H1 (cell line): ENCODE measurements at regions not wholly inside any gene's neighbourhood (a gene's known extent, or its start where the extent isn't known, plus 50 kb on each side); places are given as distances from the start of the nearest gene placed in this dataset.

Experiments used
- CTCF ChIA-PET: fragments of 300-600 bp; sonication (Branson Sonifier 250); formaldehyde crosslinking; loops from one replicate; lab custom pipeline; 2021; ENCODE audit not compliant: partially characterized antibody; lab: Charles Lee
- POLR2A ChIA-PET: fragments of 300-600 bp; sonication (Branson Sonifier 250); formaldehyde crosslinking; loops from one replicate; lab custom pipeline; 2021; ENCODE audit warnings: inconsistent platforms; ENCODE audit not compliant: partially characterized antibody; lab: Charles Lee
- DNase-seq, 2 experiments: peaks; one replicate each; pipeline versions ENCODE4 v3.0.0 to v3.0.0-alpha.2; 2010 to 2022; ENCODE audit warnings: low spot score in 2 of 2, low read depth in 1 of 2, mixed read lengths in 1 of 2
- FAIRE-seq: peaks from 2 replicates; lab custom pipeline; 2011; peaks lifted over from hg19 to GRCh38; lab: Jason Lieb, UNC
- H2AFZ ChIP-seq: 2 replicates; pipeline ENCODE4 v1.8.1; 2012; ENCODE audit warnings: low read length, inconsistent platforms
- H2AK5ac ChIP-seq: 2 replicates; pipeline ENCODE4 v1.6.1; 2013; ENCODE audit warnings: low read depth, low read length
- H2BK120ac ChIP-seq: replicated peaks from 2 replicates; pipeline ENCODE3; 2013; ENCODE audit warnings: low read depth, low read length, inconsistent platforms
- H2BK12ac ChIP-seq: 2 replicates; pipeline ENCODE4 v1.6.1; 2013; ENCODE audit warnings: low read depth, low read length
- H2BK15ac ChIP-seq: 2 replicates; pipeline ENCODE4 v1.6.1; 2013; ENCODE audit warnings: low read length
- H2BK20ac ChIP-seq: 2 replicates; pipeline ENCODE4 v1.6.1; 2013; ENCODE audit warnings: low read length
- H2BK5ac ChIP-seq: 2 replicates; pipeline ENCODE4 v1.6.1; 2013; ENCODE audit warnings: low read depth, low read length
- H3K14ac ChIP-seq: 2 replicates; pipeline ENCODE4 v1.6.1; 2013; ENCODE audit warnings: inconsistent platforms; ENCODE audit not compliant: insufficient read length
- H3K18ac ChIP-seq: 2 replicates; pipeline ENCODE4 v1.6.1; 2013; ENCODE audit warnings: low read length; ENCODE audit errors: extremely low read depth
- H3K23ac ChIP-seq: 2 replicates; pipeline ENCODE4 v1.6.1; 2013; ENCODE audit warnings: inconsistent platforms; ENCODE audit not compliant: insufficient read length
- H3K23me2 ChIP-seq: 2 replicates; pipeline ENCODE4 v1.6.1; 2013; ENCODE audit warnings: low read depth, low read length
- H3K27ac ChIP-seq: 2 replicates; pipeline ENCODE4 v1.6.1; 2011; ENCODE audit warnings: low read depth, low read length, inconsistent platforms
- H3K27me3 ChIP-seq, 4 experiments: replicated peaks in 1 of 4; 1 replicate in 1 of 4; 2 replicates in 3 of 4; pipeline versions ENCODE4 v1.6.1 to v1.8.1; 2011 to 2013; ENCODE audit warnings: low read length in 3 of 4, mild to moderate bottlenecking in 3 of 4, inconsistent platforms in 2 of 4, mixed read lengths in 2 of 4, moderate library complexity in 1 of 4; ENCODE audit not compliant: control insufficient read depth in 3 of 4, insufficient read depth in 3 of 4; ENCODE audit errors: extremely low read depth in 1 of 4
- H3K36me3 ChIP-seq, 4 experiments: 2 replicates each; pipeline versions ENCODE4 v1.6.1 to v1.8.1; 2011 to 2013; ENCODE audit warnings: mild to moderate bottlenecking in 4 of 4, low read length in 3 of 4, moderate library complexity in 2 of 4, control low read depth in 1 of 4, inconsistent platforms in 1 of 4; ENCODE audit not compliant: insufficient read depth in 4 of 4, control insufficient read depth in 2 of 4
- H3K4ac ChIP-seq: replicated peaks from 2 replicates; pipeline ENCODE3; 2013; ENCODE audit warnings: low read length, low read depth, mixed read lengths, inconsistent platforms; ENCODE audit not compliant: insufficient read length
- H3K4me1 ChIP-seq, 4 experiments: replicated peaks in 1 of 4; 1 replicate in 1 of 4; 2 replicates in 3 of 4; pipeline versions ENCODE4 v1.6.1 to v1.8.1; 2011 to 2013; ENCODE audit warnings: low read length in 3 of 4, inconsistent platforms in 2 of 4, mixed read lengths in 1 of 4; ENCODE audit not compliant: insufficient read depth in 4 of 4, control insufficient read depth in 3 of 4
- H3K4me2 ChIP-seq, 2 experiments: 2 replicates each; pipeline versions ENCODE4 v1.6.1 to v1.8.1; 2011 to 2013; ENCODE audit warnings: low read depth in 2 of 2, low read length in 2 of 2, control low read depth in 1 of 2, inconsistent platforms in 1 of 2, mild to moderate bottlenecking in 1 of 2; ENCODE audit not compliant: insufficient read depth in 1 of 2
- H3K4me3 ChIP-seq, 4 experiments: fragments of 200-600, 300-600 bp in 1 of 4; sonication (generic), shearing (Covaris generic), sonication (Bioruptor Twin) in 1 of 4; 2 replicates each; pipeline versions ENCODE4 v1.5.1 to v1.8.1; 2011 to 2016; ENCODE audit warnings: low read length in 4 of 4, low read depth in 3 of 4, control low read depth in 2 of 4, inconsistent platforms in 2 of 4, mild to moderate bottlenecking in 2 of 4, mixed read lengths in 1 of 4, moderate library complexity in 1 of 4; ENCODE audit not compliant: insufficient read depth in 2 of 4; ENCODE audit errors: extremely low read depth in 1 of 4
- H3K56ac ChIP-seq: replicated peaks from 2 replicates; pipeline ENCODE3; 2013; ENCODE audit warnings: low read depth, mild to moderate bottlenecking, mixed read lengths, low read length, inconsistent platforms; ENCODE audit not compliant: insufficient read length
- H3K79me1 ChIP-seq: 2 replicates; pipeline ENCODE4 v1.6.1; 2013; ENCODE audit warnings: low read depth, low read length, control low read depth
- H3K79me2 ChIP-seq, 2 experiments: 2 replicates each; pipeline versions ENCODE4 v1.6.1 to v1.8.1; 2012 to 2013; ENCODE audit warnings: low read length in 2 of 2, mild to moderate bottlenecking in 2 of 2, inconsistent platforms in 1 of 2; ENCODE audit not compliant: insufficient read depth in 2 of 2, control insufficient read depth in 1 of 2
- H3K9ac ChIP-seq, 4 experiments: replicated peaks in 1 of 4; 1 replicate in 1 of 4; 2 replicates in 3 of 4; pipeline versions ENCODE4 v1.6.1 to v1.8.1; 2011 to 2013; ENCODE audit warnings: low read depth in 3 of 4, low read length in 3 of 4, control low read depth in 2 of 4, mild to moderate bottlenecking in 2 of 4, moderate library complexity in 2 of 4, inconsistent platforms in 1 of 4; ENCODE audit errors: extremely low read depth in 1 of 4
- H3K9me3 ChIP-seq, 2 experiments: 2 replicates each; pipeline versions ENCODE4 v1.6.1 to v1.8.1; 2012 to 2013; ENCODE audit warnings: mild to moderate bottlenecking in 2 of 2, moderate library complexity in 2 of 2, control low read depth in 1 of 2, inconsistent platforms in 1 of 2, low read depth in 1 of 2, low read length in 1 of 2, mixed read lengths in 1 of 2; ENCODE audit not compliant: insufficient read depth in 2 of 2
- H4K20me1 ChIP-seq, 2 experiments: replicated peaks in 1 of 2; 2 replicates each; pipeline versions ENCODE3 to v1.8.1; 2011 to 2013; ENCODE audit warnings: inconsistent platforms in 2 of 2, low read length in 2 of 2, mild to moderate bottlenecking in 1 of 2; ENCODE audit not compliant: insufficient read depth in 2 of 2, control insufficient read depth in 1 of 2
- H4K5ac ChIP-seq: 2 replicates; pipeline ENCODE4 v1.6.1; 2013; ENCODE audit warnings: low read length, low read depth, mixed read lengths, inconsistent platforms; ENCODE audit not compliant: insufficient read length
- H4K8ac ChIP-seq: 2 replicates; pipeline ENCODE4 v1.8.0; 2013; ENCODE audit warnings: mild to moderate bottlenecking, moderate library complexity, low read length, inconsistent platforms; ENCODE audit not compliant: insufficient read depth; ENCODE audit errors: extremely low read depth
- H4K91ac ChIP-seq: replicated peaks from 2 replicates; pipeline ENCODE3; 2013; ENCODE audit warnings: low read length, mixed read lengths, inconsistent platforms; ENCODE audit not compliant: insufficient read length
- CBX8 ChIP-seq: fragments of 300-800, 300-1000 bp; sonication (generic); IDR thresholded peaks from 2 replicates; pipeline ENCODE4 v1.7.1; 2016; ENCODE audit warnings: low read depth, low read length, borderline replicate concordance
- EZH2 ChIP-seq: fragments of 200-600 bp; sonication (generic); IDR thresholded peaks from 2 replicates; pipeline ENCODE4 v1.7.1; 2012; ENCODE audit warnings: low read depth, mild to moderate bottlenecking, moderate library complexity, low read length, inconsistent platforms; ENCODE audit not compliant: severe bottlenecking
- HDAC6 ChIP-seq: IDR thresholded peaks from one replicate; pipeline ENCODE4 v1.7.1; 2012; ENCODE audit warnings: low read depth, mild to moderate bottlenecking, inconsistent platforms, low read length, moderate library complexity
- WGBS, 2 experiments: shearing (Covaris generic) in 1 of 2; methylation state at CpG; one replicate each; pipeline versions ENCODE4 v1.1.6 to v1.1.7; 2013 to 2015; ENCODE audit warnings: low lambda C conversion rate in 2 of 2, mixed read lengths in 2 of 2, inconsistent platforms in 1 of 2, low coverage in 1 of 2, missing lambda C conversion rate in 1 of 2; ENCODE audit not compliant: insufficient replicate concordance in 2 of 2, insufficient coverage in 1 of 2, insufficient read length in 1 of 2; ENCODE audit errors: extremely low coverage in 1 of 2, missing lambda C conversion rate in 1 of 2; 5-methylcytosine and 5-hydroxymethylcytosine counted together

DNA sequence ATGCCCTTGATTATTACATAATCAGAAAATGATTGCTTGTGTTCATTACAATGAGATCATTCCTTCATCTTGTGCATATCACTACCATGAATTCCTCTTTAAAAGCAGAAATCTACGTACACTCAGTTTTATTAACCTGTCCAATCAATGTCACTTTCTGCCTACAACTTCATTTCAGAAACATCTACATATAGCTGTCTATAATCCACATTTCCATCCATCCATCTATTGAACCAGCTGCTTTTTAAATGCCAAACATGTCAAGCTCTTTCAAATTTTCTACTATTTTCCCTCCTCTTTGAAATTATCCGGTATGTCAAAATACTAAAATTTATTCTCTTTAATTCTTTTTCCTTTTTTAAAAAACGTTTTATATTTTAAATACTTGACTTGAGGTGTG is 462.0 kb downstream of the GABRG1 start:
- H3K18ac ChIP-seq = no peak overlapping the region
- H2BK12ac ChIP-seq = no peak overlapping the region
- H2BK120ac ChIP-seq = no peak overlapping the region
- no peak overlapping the region for H3K23ac ChIP-seq
- H2BK5ac ChIP-seq = no peak overlapping the region
- H3K23me2 ChIP-seq = no peaks in the 10 kb centered on the region
- H3K56ac ChIP-seq = no peak overlapping the region
- DNase-seq = no peak
- no peaks in the 10 kb centered on the region for H4K20me1 ChIP-seq
- no peaks in the 10 kb centered on the region for H3K79me1 ChIP-seq
- TF ChIP-seq HDAC6 = no peak
- TF ChIP-seq CBX8 = no peak
- no peak for TF ChIP-seq EZH2
- H2BK15ac ChIP-seq = no peak overlapping the region
- no peak overlapping the region for H4K8ac ChIP-seq
- no peaks in the 10 kb centered on the region for H3K4me1 ChIP-seq
- H3K27me3 ChIP-seq = no peaks in the 10 kb centered on the region
- no peaks in the 10 kb centered on the region for H3K36me3 ChIP-seq
- 82 to 100% methylated on average over 1 to 3 of the region's 3 CpGs for WGBS, 2 experiments
- no peak overlapping the region for H3K14ac ChIP-seq
- no peaks in the 10 kb centered on the region for H3K79me2 ChIP-seq
- no peak overlapping the region for H2BK20ac ChIP-seq
- H2AFZ ChIP-seq = no peak overlapping the region
- POLR2A ChIA-PET = no interaction called here
- no peak overlapping the region for H3K4ac ChIP-seq
- CTCF ChIA-PET = no interaction called here
- no peaks in the 10 kb centered on the region for H3K9me3 ChIP-seq
- H3K9ac ChIP-seq = no peak overlapping the region
- H3K27ac ChIP-seq = no peak overlapping the region
- no peak overlapping the region for H3K4me2 ChIP-seq
- FAIRE-seq = no peak
- H4K91ac ChIP-seq = no peak overlapping the region
- H3K4me3 ChIP-seq = no peak overlapping the region
- no peak overlapping the region for H2AK5ac ChIP-seq
- no peak overlapping the region for H4K5ac ChIP-seq
